ENCODE measurements at regions not wholly inside any gene's neighbourhood (a gene's known extent, or its start where the extent isn't known, plus 50 kb on each side); places are given as distances from the start of the nearest gene placed in this dataset.

GRCh38 chr2:225820826-225821225 is 421.3 kb downstream of the NYAP2 start:
- POLR2A ChIA-PET, result no interaction called here
- H3K27ac ChIP-seq (ENCODE audit: extremely low read depth, low read depth, low read length), result no peak overlapping the region
- no peaks in the 10 kb centered on the region for H3K36me3 ChIP-seq (ENCODE audit: control insufficient read depth in 2 of 2, insufficient read depth in 1 of 2, low read length in 2 of 2)
- H3K9me3 ChIP-seq (ENCODE audit: control insufficient read depth, insufficient read depth, low read depth, low read length), result no peaks in the 10 kb centered on the region
- TF ChIP-seq ZNF175 (tag by site-specific recombination; IDR thresholded peaks at IDR 0.05) (no peak), CTCF (tag by site-specific recombination; IDR thresholded peaks at IDR 0.05) (no peak)
- CTCF ChIA-PET, result interaction anchor here (0.7 kb wide), 1 partner anchor 9 kb away, joined by 3 read pairs; no protein-coding TSS in a partner anchor
- H3K4me3 ChIP-seq (ENCODE audit: low read depth, low read length), result no peak overlapping the region
- no peaks in the 10 kb centered on the region for H3K4me1 ChIP-seq (ENCODE audit: control insufficient read depth, insufficient read depth, low read length)

DNA sequence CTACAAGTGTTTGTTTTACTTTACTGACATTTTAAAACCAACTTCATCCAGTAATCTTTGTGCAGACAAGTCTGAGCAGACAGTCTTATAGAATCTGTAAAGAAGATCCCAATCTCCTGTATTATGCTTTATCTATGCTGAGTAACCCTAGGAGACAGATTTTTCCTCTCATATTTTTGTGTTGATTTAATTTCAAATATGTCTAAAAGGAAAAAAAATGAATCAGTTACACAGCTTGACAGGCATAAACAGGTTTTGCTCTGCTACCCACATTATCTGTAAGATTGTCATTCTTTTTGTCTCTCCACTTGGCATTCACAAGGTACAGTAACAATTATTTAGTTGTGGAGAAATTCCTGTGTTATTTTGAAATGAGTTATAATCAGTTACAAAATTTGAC is 415.0 kb downstream of the NYAP2 start:
- ChIA-PET CTCF (no interaction called here), POLR2A (no interaction called here)
- Histone ChIP-seq H3K36me3 (ENCODE audit: control insufficient read depth in 2 of 2, insufficient read depth in 1 of 2, low read length in 2 of 2) (no peaks in the 10 kb centered on the region), H3K4me3 (ENCODE audit: low read depth, low read length) (no peak overlapping the region), H3K4me1 (ENCODE audit: control insufficient read depth, insufficient read depth, low read length) (no peaks in the 10 kb centered on the region), H3K9me3 (ENCODE audit: control insufficient read depth, insufficient read depth, low read depth, low read length) (no peaks in the 10 kb centered on the region), H3K27ac (ENCODE audit: extremely low read depth, low read depth, low read length) (no peak overlapping the region)
- TF ChIP-seq ZNF24 (tag by site-specific recombination; IDR thresholded peaks at IDR 0.05) (no peak), ZFP37 (tag by site-specific recombination; IDR thresholded peaks at IDR 0.05) (no peak), SCRT1 (tag by site-specific recombination; IDR thresholded peaks at IDR 0.05; ENCODE audit: borderline replicate concordance) (no peak), TCF7L2 (IDR thresholded peaks at IDR 0.05; ENCODE audit: borderline replicate concordance, low read depth, low read length) (no peak), ZNF629 (tag by site-specific recombination; IDR thresholded peaks at IDR 0.05) (no peak), ZNF623 (tag by site-specific recombination; IDR thresholded peaks at IDR 0.05) (no peak), ZNF791 (tag by site-specific recombination; IDR thresholded peaks at IDR 0.05) (no peak), ZNF23 (tag by site-specific recombination; IDR thresholded peaks at IDR 0.05; ENCODE audit: borderline replicate concordance) (no peak), PRDM6 (tag by site-specific recombination; IDR thresholded peaks at IDR 0.05) (no peak), ZNF660 (tag by site-specific recombination; IDR thresholded peaks at IDR 0.05) (no peak), ZSCAN16 (tag by site-specific recombination; IDR thresholded peaks at IDR 0.05) (no peak)
- TF ChIP-seq, protein P1, sequence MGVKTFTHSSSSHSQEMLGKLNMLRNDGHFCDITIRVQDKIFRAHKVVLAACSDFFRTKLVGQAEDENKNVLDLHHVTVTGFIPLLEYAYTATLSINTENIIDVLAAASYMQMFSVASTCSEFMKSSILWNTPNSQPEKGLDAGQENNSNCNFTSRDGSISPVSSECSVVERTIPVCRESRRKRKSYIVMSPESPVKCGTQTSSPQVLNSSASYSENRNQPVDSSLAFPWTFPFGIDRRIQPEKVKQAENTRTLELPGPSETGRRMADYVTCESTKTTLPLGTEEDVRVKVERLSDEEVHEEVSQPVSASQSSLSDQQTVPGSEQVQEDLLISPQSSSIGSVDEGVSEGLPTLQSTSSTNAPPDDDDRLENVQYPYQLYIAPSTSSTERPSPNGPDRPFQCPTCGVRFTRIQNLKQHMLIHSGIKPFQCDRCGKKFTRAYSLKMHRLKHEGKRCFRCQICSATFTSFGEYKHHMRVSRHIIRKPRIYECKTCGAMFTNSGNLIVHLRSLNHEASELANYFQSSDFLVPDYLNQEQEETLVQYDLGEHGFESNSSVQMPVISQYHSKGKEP (tag by site-specific recombination; IDR thresholded peaks at IDR 0.05), result no peak
- TF ChIP-seq, protein P2, sequence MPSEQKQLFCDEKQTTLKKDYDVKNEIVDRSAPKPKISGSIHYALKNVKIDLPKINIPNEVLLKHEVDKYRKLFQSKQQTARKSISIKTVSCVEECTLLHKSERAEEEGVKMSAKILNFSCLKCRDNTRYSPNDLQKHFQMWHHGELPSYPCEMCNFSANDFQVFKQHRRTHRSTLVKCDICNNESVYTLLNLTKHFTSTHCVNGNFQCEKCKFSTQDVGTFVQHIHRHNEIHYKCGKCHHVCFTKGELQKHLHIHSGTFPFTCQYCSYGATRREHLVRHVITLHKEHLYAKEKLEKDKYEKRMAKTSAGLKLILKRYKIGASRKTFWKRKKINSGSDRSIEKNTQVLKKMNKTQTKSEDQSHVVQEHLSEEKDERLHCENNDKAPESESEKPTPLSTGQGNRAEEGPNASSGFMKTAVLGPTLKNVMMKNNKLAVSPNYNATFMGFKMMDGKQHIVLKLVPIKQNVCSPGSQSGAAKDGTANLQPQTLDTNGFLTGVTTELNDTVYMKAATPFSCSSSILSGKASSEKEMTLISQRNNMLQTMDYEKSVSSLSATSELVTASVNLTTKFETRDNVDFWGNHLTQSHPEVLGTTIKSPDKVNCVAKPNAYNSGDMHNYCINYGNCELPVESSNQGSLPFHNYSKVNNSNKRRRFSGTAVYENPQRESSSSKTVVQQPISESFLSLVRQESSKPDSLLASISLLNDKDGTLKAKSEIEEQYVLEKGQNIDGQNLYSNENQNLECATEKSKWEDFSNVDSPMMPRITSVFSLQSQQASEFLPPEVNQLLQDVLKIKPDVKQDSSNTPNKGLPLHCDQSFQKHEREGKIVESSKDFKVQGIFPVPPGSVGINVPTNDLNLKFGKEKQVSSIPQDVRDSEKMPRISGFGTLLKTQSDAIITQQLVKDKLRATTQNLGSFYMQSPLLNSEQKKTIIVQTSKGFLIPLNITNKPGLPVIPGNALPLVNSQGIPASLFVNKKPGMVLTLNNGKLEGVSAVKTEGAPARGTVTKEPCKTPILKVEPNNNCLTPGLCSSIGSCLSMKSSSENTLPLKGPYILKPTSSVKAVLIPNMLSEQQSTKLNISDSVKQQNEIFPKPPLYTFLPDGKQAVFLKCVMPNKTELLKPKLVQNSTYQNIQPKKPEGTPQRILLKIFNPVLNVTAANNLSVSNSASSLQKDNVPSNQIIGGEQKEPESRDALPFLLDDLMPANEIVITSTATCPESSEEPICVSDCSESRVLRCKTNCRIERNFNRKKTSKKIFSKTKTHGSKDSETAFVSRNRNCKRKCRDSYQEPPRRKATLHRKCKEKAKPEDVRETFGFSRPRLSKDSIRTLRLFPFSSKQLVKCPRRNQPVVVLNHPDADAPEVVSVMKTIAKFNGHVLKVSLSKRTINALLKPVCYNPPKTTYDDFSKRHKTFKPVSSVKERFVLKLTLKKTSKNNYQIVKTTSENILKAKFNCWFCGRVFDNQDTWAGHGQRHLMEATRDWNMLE (tag by site-specific recombination; conservative IDR thresholded peaks at IDR 0.05; ENCODE audit: low read depth), result no peak
